GM10266 (cell line): ENCODE measurements at regions not wholly inside any gene's neighbourhood (a gene's known extent, or its start where the extent isn't known, plus 50 kb on each side); places are given as distances from the start of the nearest gene placed in this dataset.

Experiments used
- DNase-seq: peaks from one replicate; pipeline ENCODE4 v3.0.0; 2012; ENCODE audit errors: extremely low spot score
- CTCF ChIP-seq: IDR thresholded peaks from 2 replicates; pipeline ENCODE4 v1.5.1; 2012; ENCODE audit warnings: mild to moderate bottlenecking, low read depth; ENCODE audit not compliant: control insufficient read depth, insufficient read depth; ENCODE audit errors: missing control alignments

DNA sequence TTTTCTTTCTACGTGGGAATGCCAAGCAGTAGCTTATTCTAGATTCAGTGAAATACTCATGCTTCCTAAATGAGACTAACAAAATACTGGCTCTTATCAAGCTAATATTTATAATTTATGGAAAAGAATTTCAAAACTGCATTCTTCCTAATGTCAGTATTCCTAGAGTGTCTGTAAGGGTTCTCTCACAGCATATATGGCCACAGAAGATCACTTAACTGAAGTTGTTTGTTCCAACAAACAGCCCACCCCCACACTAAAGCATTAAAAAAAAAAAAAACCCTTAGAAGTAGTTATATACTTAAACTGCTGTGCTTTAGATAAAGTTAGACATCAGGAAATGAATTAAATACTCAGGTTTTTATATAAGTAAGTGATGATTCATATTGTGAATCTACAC, 247.7 kb upstream of the HSF2 start:
- no peak for TF ChIP-seq CTCF
- no peak for DNase-seq

DNA sequence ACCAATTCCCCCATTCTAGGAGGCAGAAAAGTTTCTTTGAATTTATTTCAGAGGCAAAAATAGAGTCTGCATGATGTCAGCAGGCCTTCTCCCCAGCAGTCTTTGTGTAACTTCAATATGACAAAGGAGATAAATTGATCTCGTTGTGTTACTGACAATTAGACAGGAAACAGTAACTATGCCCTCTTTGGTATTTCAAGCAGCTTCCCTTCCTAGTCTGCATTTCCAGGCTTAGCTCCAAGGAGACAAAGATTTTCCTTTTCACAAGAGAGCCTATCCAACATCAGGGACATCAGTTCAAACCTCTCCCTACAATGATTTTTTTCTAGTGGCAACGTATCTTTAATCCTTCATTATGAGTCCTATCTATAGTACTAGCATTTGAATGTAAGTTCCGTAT, 245.9 kb upstream of the HSF2 start:
- TF ChIP-seq CTCF: no peak
- no peak for DNase-seq

DNA sequence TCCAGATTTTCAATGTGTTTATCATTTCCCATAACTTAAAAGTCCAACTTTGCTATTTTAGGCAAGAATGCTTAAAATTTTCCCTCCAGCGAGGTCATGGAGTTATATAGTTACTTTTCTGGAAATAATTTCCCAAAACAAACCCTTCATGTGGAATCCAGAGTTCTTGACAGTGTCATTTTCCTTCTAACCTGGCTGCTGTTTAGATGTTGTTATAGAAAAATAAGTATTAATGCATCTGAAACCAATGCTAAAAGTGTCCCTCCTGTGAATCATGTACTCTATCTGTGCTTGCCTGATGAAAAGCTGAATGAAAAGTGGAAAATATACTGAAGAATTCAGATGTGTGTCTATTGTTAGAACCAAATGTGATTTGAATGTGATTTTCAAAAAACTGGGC, 245.3 kb upstream of the HSF2 start:
- TF ChIP-seq CTCF: no peak
- no peak for DNase-seq

DNA sequence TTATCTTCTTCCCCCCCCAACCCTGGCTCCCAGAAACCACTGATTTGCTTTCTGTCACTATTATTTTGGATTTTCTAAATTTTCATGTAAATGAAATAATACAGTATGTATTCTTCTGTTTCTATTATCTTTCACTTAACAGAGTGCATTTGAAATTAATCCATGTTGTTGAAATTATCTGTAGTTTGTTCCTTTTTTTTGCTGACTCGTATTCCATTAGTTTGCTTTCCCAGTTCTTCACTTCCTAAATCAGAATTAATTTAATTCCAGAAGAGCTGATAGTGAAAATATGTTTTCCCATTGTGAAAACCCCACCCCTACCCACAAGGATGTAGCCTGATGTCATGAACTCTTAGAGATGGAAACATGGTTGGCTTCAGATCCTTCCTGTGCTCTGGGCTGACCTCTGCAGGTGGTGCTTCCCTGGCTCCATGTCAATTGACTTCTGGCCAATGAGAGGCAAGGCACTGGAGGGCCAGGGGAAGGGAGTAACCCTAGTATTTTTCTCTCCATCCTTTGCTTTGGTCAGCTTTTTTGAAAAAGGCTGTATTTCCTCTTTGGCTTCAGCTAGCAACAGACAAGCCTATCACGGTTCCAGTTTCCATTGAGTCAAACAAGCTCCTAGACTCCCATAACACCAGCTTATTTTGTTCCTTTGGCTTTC, 244.4 kb upstream of the HSF2 start:
- TF ChIP-seq CTCF: no peak
- DNase-seq: no peak

GRCh38 chr6:122161136-122161535, 238.3 kb upstream of the HSF2 start:
- no peak for TF ChIP-seq CTCF
- no peak for DNase-seq

DNA sequence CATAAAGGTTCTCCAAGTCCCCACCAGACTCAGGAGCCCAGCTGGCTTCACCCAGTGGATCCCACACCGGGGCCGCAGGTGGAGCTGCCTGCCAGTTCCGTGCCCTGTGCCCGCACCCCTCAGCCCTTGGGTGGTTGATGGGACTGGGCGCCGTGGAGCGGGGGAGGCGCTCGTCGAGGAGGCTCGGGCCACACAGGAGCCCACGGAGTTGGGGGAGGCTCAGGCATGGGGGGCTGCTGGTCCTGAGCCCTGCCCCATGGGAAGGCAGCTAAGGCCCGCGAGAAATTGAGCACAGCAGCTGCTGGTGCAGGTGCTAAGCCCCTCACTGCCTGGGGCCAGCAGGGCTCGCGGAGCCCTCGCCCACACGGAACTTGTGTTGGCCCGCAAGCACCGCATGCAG, 234.4 kb upstream of the HSF2 start:
- TF ChIP-seq CTCF: no peak
- no peak for DNase-seq

GRCh38 chr6:122170274-122170673, 229.2 kb upstream of the HSF2 start:
- no peak for DNase-seq
- no peak for TF ChIP-seq CTCF
